SK-N-SH (cell line): ENCODE measurements at regions not wholly inside any gene's neighbourhood (a gene's known extent, or its start where the extent isn't known, plus 50 kb on each side); places are given as distances from the start of the nearest gene placed in this dataset.

Experiments
- CTCF ChIA-PET: fragments of 300-600, 350-600 bp; formaldehyde crosslinking; extraction: SDS; loops from one replicate; lab custom pipeline; 2021; lab: Yijun Ruan, JAX
- POLR2A ChIA-PET: fragments of 350-600 bp; sonication (Branson Sonifier 250); formaldehyde crosslinking; extraction: SDS; loops from one replicate; lab custom pipeline; 2020; ENCODE audit warnings: antibody characterized with exemption, inconsistent platforms; lab: Yijun Ruan, JAX
- DNase-seq: peaks from one replicate; pipeline ENCODE4 v3.0.0; 2012
- H2AFZ ChIP-seq: fragments of 200-600 bp; sonication (generic); 2 replicates; pipeline ENCODE4 v1.8.1; 2016; ENCODE audit warnings: antibody characterized with exemption, mild to moderate bottlenecking, low read depth
- H3F3A ChIP-seq: fragments of 200-600 bp; sonication (generic); replicated peaks from 2 replicates; pipeline ENCODE3; 2016; ENCODE audit warnings: antibody characterized with exemption, mild to moderate bottlenecking; ENCODE audit not compliant: insufficient read depth
- H3K27ac ChIP-seq, 2 experiments: fragments of 200-500 bp in 1 of 2; fragments of 200-600 bp in 1 of 2; sonication (Bioruptor generic) in 1 of 2; sonication (generic), shearing (Covaris generic) in 1 of 2; 2 replicates each; pipeline versions ENCODE4 v1.5.1 to v1.6.1; 2014 to 2016; ENCODE audit warnings: low read depth in 2 of 2, inconsistent platforms in 1 of 2, low read length in 1 of 2, mild to moderate bottlenecking in 1 of 2, mixed read lengths in 1 of 2
- H3K27me3 ChIP-seq: fragments of 200-600 bp; sonication (generic), shearing (Covaris generic); 2 replicates; pipeline ENCODE4 v1.6.1; 2016; ENCODE audit warnings: mixed run types; ENCODE audit not compliant: insufficient read depth
- H3K36me3 ChIP-seq, 2 experiments: fragments of 200-500 bp in 1 of 2; fragments of 200-600 bp in 1 of 2; sonication (Bioruptor generic) in 1 of 2; sonication (generic) in 1 of 2; replicated peaks in 1 of 2; 2 replicates each; pipeline versions ENCODE3 to v1.5.1; 2014 to 2016; ENCODE audit warnings: low read length in 1 of 2, mild to moderate bottlenecking in 1 of 2; ENCODE audit not compliant: insufficient read depth in 2 of 2, control insufficient read depth in 1 of 2
- H3K4me1 ChIP-seq, 2 experiments: fragments of 200-500 bp in 1 of 2; fragments of 200-600 bp in 1 of 2; sonication (Bioruptor generic) in 1 of 2; sonication (generic), shearing (Covaris generic) in 1 of 2; 2 replicates each; pipeline versions ENCODE4 v1.5.1 to v1.6.1; 2014 to 2016; ENCODE audit warnings: low read depth in 1 of 2, low read length in 1 of 2, mixed run types in 1 of 2; ENCODE audit not compliant: insufficient read depth in 2 of 2, control insufficient read depth in 1 of 2
- H3K4me2 ChIP-seq: fragments of 200-600 bp; sonication (generic), shearing (Covaris generic); 2 replicates; pipeline ENCODE4 v1.6.1; 2017; ENCODE audit warnings: mixed run types
- H3K4me3 ChIP-seq, 2 experiments: fragments of 200-500 bp in 1 of 2; fragments of 200-600 bp in 1 of 2; sonication (Bioruptor generic) in 1 of 2; sonication (generic), shearing (Covaris generic) in 1 of 2; 2 replicates each; pipeline versions ENCODE4 v1.5.1 to v1.8.1; 2014 to 2016; ENCODE audit warnings: low read depth in 2 of 2, inconsistent platforms in 1 of 2, low read length in 1 of 2, mild to moderate bottlenecking in 1 of 2, mixed read lengths in 1 of 2, moderate library complexity in 1 of 2
- H3K79me2 ChIP-seq: fragments of 200-600 bp; sonication (generic); 2 replicates; pipeline ENCODE4 v1.8.1; 2017; ENCODE audit warnings: mild to moderate bottlenecking; ENCODE audit not compliant: insufficient read depth
- H3K9ac ChIP-seq: fragments of 200-600 bp; sonication (generic); 2 replicates; pipeline ENCODE4 v1.6.1; 2017; ENCODE audit warnings: mixed run types
- H3K9me2 ChIP-seq: fragments of 200-600 bp; sonication (generic); 2 replicates; pipeline ENCODE4 v1.6.1; 2017; ENCODE audit warnings: mixed run types
- H3K9me3 ChIP-seq: fragments of 200-600 bp; sonication (generic); 2 replicates; pipeline ENCODE4 v1.6.1; 2017; ENCODE audit warnings: mixed run types, mild to moderate bottlenecking, moderate library complexity
- H4K20me1 ChIP-seq: fragments of 200-600 bp; sonication (generic); 2 replicates; pipeline ENCODE4 v1.6.1; 2017; ENCODE audit warnings: mild to moderate bottlenecking, mixed run types; ENCODE audit not compliant: insufficient read depth
- ELF1 ChIP-seq: IDR thresholded peaks from 2 replicates; pipeline ENCODE4 v1.4.0; 2012
- EP300 ChIP-seq, 2 experiments: IDR thresholded peaks; 2 replicates each; pipeline versions ENCODE4 v1.4.0 to v1.6.1; 2012; ENCODE audit warnings: borderline replicate concordance in 1 of 2, low read depth in 1 of 2, low read length in 1 of 2
- EZH2phosphoT487 ChIP-seq: fragments of 200-600 bp; sonication (generic); IDR thresholded peaks from 2 replicates; pipeline ENCODE4 v1.6.1; 2017; ENCODE audit warnings: low read depth, mixed run types, mild to moderate bottlenecking, antibody characterized with exemption, moderate library complexity, borderline replicate concordance
- FOSL2 ChIP-seq: IDR thresholded peaks from 2 replicates; pipeline ENCODE4 v1.4.0; 2012; ENCODE audit warnings: low read depth, mild to moderate bottlenecking, moderate library complexity, borderline replicate concordance
- FOXJ3 ChIP-seq: sonication (generic); formaldehyde crosslinking; IDR thresholded peaks from 2 replicates; pipeline ENCODE4 v1.5.1; 2020; ENCODE audit warnings: mild to moderate bottlenecking, missing genetic modification reagents
- FOXM1 ChIP-seq: IDR thresholded peaks from 2 replicates; pipeline ENCODE4 v1.4.0; 2012; ENCODE audit warnings: low read depth, mild to moderate bottlenecking
- GATA2 ChIP-seq: sonication (generic); formaldehyde crosslinking; IDR thresholded peaks from 2 replicates; pipeline ENCODE4 v1.5.0; 2020; ENCODE audit warnings: mild to moderate bottlenecking, missing genetic modification reagents
- MXI1 ChIP-seq: IDR thresholded peaks from 2 replicates; pipeline ENCODE4 v1.6.1; 2012; ENCODE audit warnings: mild to moderate bottlenecking, low read depth, low read length, improper control_type of control experiment
- NFIC ChIP-seq: IDR thresholded peaks from 2 replicates; pipeline ENCODE4 v1.4.0; 2012; ENCODE audit warnings: borderline replicate concordance
- RAD21 ChIP-seq: IDR thresholded peaks from 2 replicates; pipeline ENCODE4 v1.6.1; 2012; ENCODE audit warnings: mild to moderate bottlenecking, low read length
- RCOR1 ChIP-seq: fragments of 150-350 bp; IDR thresholded peaks from 2 replicates; pipeline ENCODE4 v1.6.1; 2017; ENCODE audit warnings: antibody characterized with exemption, low read length
- RXRA ChIP-seq: IDR thresholded peaks from 2 replicates; pipeline ENCODE4 v1.4.0; 2012; ENCODE audit warnings: low read depth, mild to moderate bottlenecking, borderline replicate concordance
- TAF1 ChIP-seq: IDR thresholded peaks from 2 replicates; pipeline ENCODE4 v1.6.1; 2012; ENCODE audit warnings: low read depth, mild to moderate bottlenecking, low read length, moderate library complexity, borderline replicate concordance
- TCF12 ChIP-seq: IDR thresholded peaks from 2 replicates; pipeline ENCODE4 v1.4.0; 2012
- YY1 ChIP-seq: IDR thresholded peaks from 2 replicates; pipeline ENCODE4 v1.4.0; 2012; ENCODE audit warnings: low read depth, mild to moderate bottlenecking
- WGBS: methylation state at CpG from one replicate; pipeline ENCODE4 v1.1.6; 2017; ENCODE audit warnings: low lambda C conversion rate; 5-methylcytosine and 5-hydroxymethylcytosine counted together
- TF ChIP-seq, protein P1 (sequence below): IDR thresholded peaks from 2 replicates; pipeline ENCODE4 v1.4.0; 2012; ENCODE audit warnings: low read depth, borderline replicate concordance

GRCh38 chr4:125727931-125728330 is 413.2 kb downstream of the FAT4 start:
- 89% methylated on average over 2 of the region's 2 CpGs for WGBS
- Histone ChIP-seq H3K4me2 (no peak overlapping the region), H3K79me2 (no peaks in the 10 kb centered on the region), H3K9me3 (no peaks in the 10 kb centered on the region), H3K36me3 (no peaks in the 10 kb centered on the region), H3K4me3 (no peak overlapping the region), H4K20me1 (no peaks in the 10 kb centered on the region), H3K27me3 (no peaks in the 10 kb centered on the region), H3K27ac (no peak overlapping the region), H3K4me1 (0 out of 4 replicates have a peak, but pooled peaks cover 0 to 4% of the 10 kb centered on the region in 2 experiments), H3K9me2 (no peaks in the 10 kb centered on the region), H2AFZ (no peak overlapping the region), H3F3A (peaks cover 3% of the 10 kb centered on the region), H3K9ac (no peak overlapping the region)
- ChIA-PET POLR2A (no interaction called here), CTCF (no interaction called here)
- no peak for DNase-seq
- TF ChIP-seq FOXM1: no peak
- no peak for TF ChIP-seq RXRA
- no peak for TF ChIP-seq MXI1
- no peak for TF ChIP-seq FOXJ3 (CRISPR knock-in tag)
- TF ChIP-seq YY1: no peak
- no peak for TF ChIP-seq TAF1
- TF ChIP-seq GATA2 (CRISPR knock-in tag): no peak
- no peak for TF ChIP-seq RCOR1
- no peak for TF ChIP-seq FOSL2
- TF ChIP-seq EP300 (IDR thresholded peaks at IDR 0.05; ENCODE audit: borderline replicate concordance in 1 of 2, low read depth in 1 of 2, low read length in 1 of 2): no peak
- TF ChIP-seq ELF1: no peak
- TF ChIP-seq RAD21: no peak
- TF ChIP-seq EZH2phosphoT487: no peak
- no peak for TF ChIP-seq NFIC
- TF ChIP-seq, protein P1, sequence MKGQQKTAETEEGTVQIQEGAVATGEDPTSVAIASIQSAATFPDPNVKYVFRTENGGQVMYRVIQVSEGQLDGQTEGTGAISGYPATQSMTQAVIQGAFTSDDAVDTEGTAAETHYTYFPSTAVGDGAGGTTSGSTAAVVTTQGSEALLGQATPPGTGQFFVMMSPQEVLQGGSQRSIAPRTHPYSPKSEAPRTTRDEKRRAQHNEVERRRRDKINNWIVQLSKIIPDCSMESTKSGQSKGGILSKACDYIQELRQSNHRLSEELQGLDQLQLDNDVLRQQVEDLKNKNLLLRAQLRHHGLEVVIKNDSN: no peak

GRCh38 chr4:125728568-125728967 is 413.8 kb downstream of the FAT4 start:
- Histone ChIP-seq H2AFZ (no peak overlapping the region), H3K79me2 (no peaks in the 10 kb centered on the region), H4K20me1 (no peaks in the 10 kb centered on the region), H3K4me3 (no peak overlapping the region), H3K9me3 (no peaks in the 10 kb centered on the region), H3K4me1 (0 out of 4 replicates have a peak, but pooled peaks cover 0 to 4% of the 10 kb centered on the region in 2 experiments), H3K27ac (no peak overlapping the region; a peak in 1 of 4 replicates), H3K9ac (no peak overlapping the region), H3K9me2 (no peaks in the 10 kb centered on the region), H3F3A (peaks cover 3% of the 10 kb centered on the region), H3K27me3 (no peaks in the 10 kb centered on the region), H3K36me3 (no peaks in the 10 kb centered on the region)
- CTCF ChIA-PET: no interaction called here
- POLR2A ChIA-PET: no interaction called here
- no peak for DNase-seq
- 71% methylated on average over 2 of the region's 2 CpGs for WGBS
- no peak for TF ChIP-seq TCF12
- TF ChIP-seq, all 33 proteins: peak for 0
- no peak overlapping the region for H3K4me2 ChIP-seq
